WTC11 (cell line): ENCODE measurements at regions not wholly inside any gene's neighbourhood (a gene's known extent, or its start where the extent isn't known, plus 50 kb on each side); places are given as distances from the start of the nearest gene placed in this dataset.

Experiments used
- ATAC-seq: fragments of 200-7000 bp; cut with Tn5 transposase; 2 replicates; pipeline ENCODE4 v1.10.0; 2021; ENCODE audit warnings: mild to moderate bottlenecking, moderate library complexity
- CTCF ChIA-PET: fragments of 300-600 bp; sonication (Branson Sonifier 250); formaldehyde crosslinking; loops from one replicate; lab custom pipeline; 2021; ENCODE audit warnings: antibody characterized with exemption; lab: Charles Lee
- POLR2A ChIA-PET: fragments of 350-600 bp; sonication (Branson Sonifier 250); formaldehyde crosslinking; loops from one replicate; lab custom pipeline; 2021; ENCODE audit warnings: antibody characterized with exemption; lab: Charles Lee
- DNase-seq: peaks from one replicate; pipeline ENCODE4 v3.0.0; 2021; ENCODE audit warnings: low spot score
- H3K27ac Mint-ChIP-seq: 2 replicates; pipeline ENCODE4 v1.8.0; 2021; ENCODE audit warnings: mixed read lengths
- H3K27me3 Mint-ChIP-seq: 2 replicates; pipeline ENCODE4 v1.8.0; 2021; ENCODE audit warnings: low read depth, mild to moderate bottlenecking, moderate library complexity, mixed read lengths
- H3K36me3 Mint-ChIP-seq: 2 replicates; pipeline ENCODE4 v1.8.0; 2021; ENCODE audit warnings: mixed read lengths
- H3K4me1 Mint-ChIP-seq: 2 replicates; pipeline ENCODE4 v1.8.0; 2022; ENCODE audit warnings: mixed read lengths
- H3K4me3 Mint-ChIP-seq: 2 replicates; pipeline ENCODE4 v1.8.0; 2021; ENCODE audit warnings: mild to moderate bottlenecking, moderate library complexity, mixed read lengths
- H3K9me3 Mint-ChIP-seq: 2 replicates; pipeline ENCODE4 v1.8.0; 2021; ENCODE audit warnings: mixed read lengths
- AFF4 ChIP-seq: sonication (generic); formaldehyde crosslinking; IDR thresholded peaks from 2 replicates; pipeline ENCODE4 v1.8.1; 2023; ENCODE audit warnings: mild to moderate bottlenecking, missing genetic modification reagents, borderline replicate concordance
- ELF4 ChIP-seq: sonication (generic); formaldehyde crosslinking; IDR thresholded peaks from 2 replicates; pipeline ENCODE4 v1.8.1; 2022; ENCODE audit warnings: low read depth, mild to moderate bottlenecking, moderate library complexity, missing genetic modification reagents
- GTF2I ChIP-seq: fragments of 250-450 bp; sonication (Bioruptor Pico); conservative IDR thresholded peaks from 2 replicates; pipeline ENCODE4 v1.4.0; 2021; ENCODE audit warnings: mild to moderate bottlenecking
- JUN ChIP-seq: sonication (generic); formaldehyde crosslinking; IDR thresholded peaks from 2 replicates; pipeline ENCODE4 v1.8.0; 2023; ENCODE audit warnings: mild to moderate bottlenecking, missing genetic modification reagents
- MXD4 ChIP-seq: fragments of 250-450 bp; sonication (Bioruptor Pico); IDR thresholded peaks from 2 replicates; pipeline ENCODE4 v1.8.0; 2021; ENCODE audit warnings: mild to moderate bottlenecking, moderate library complexity, borderline replicate concordance
- PRDM15 ChIP-seq: sonication (generic); formaldehyde crosslinking; IDR thresholded peaks from 2 replicates; pipeline ENCODE4 v1.8.0; 2022; ENCODE audit warnings: missing genetic modification reagents
- RORB ChIP-seq: fragments of 250-450 bp; sonication (Bioruptor Pico); IDR thresholded peaks from 2 replicates; pipeline ENCODE4 v1.9.0; 2021; ENCODE audit warnings: mild to moderate bottlenecking
- TCF7 ChIP-seq: sonication (generic); formaldehyde crosslinking; IDR thresholded peaks from 2 replicates; pipeline ENCODE4 v1.8.0; 2022; ENCODE audit warnings: mild to moderate bottlenecking, low read depth, missing genetic modification reagents, moderate library complexity
- USF2 ChIP-seq: sonication (generic); formaldehyde crosslinking; IDR thresholded peaks from 2 replicates; pipeline ENCODE4 v1.8.1; 2023; ENCODE audit warnings: mild to moderate bottlenecking, missing genetic modification reagents, moderate library complexity
- ZBTB43 ChIP-seq: sonication (generic); formaldehyde crosslinking; IDR thresholded peaks from 2 replicates; pipeline ENCODE4 v1.8.1; 2023; ENCODE audit warnings: mild to moderate bottlenecking, missing genetic modification reagents
- ZNF423 ChIP-seq: fragments of 250-450 bp; sonication (Bioruptor Pico); IDR thresholded peaks from 2 replicates; pipeline ENCODE4 v2.1.2; 2022; ENCODE audit warnings: mild to moderate bottlenecking, moderate library complexity

GRCh38 chr3:185988080-185988815 is 50.4 kb upstream of the TRA2B start:
- no peaks in the 10 kb centered on the region for H3K9me3 Mint-ChIP-seq
- H3K4me1 Mint-ChIP-seq, result peaks cover 3% of the 10 kb centered on the region; the same call in 1 of the 2 replicates
- POLR2A ChIA-PET, result no interaction called here
- peak; percentile 38 for ATAC-seq
- H3K36me3 Mint-ChIP-seq, result no peaks in the 10 kb centered on the region
- H3K4me3 Mint-ChIP-seq, result no peak overlapping the region
- no peak overlapping the region for H3K27ac Mint-ChIP-seq
- TF ChIP-seq USF2 (no peak), ZNF423 (CRISPR knock-in tag) (no peak), AFF4 (CRISPR knock-in tag) (no peak), ELF4 (CRISPR knock-in tag) (no peak), JUN (CRISPR knock-in tag) (no peak), RORB (CRISPR knock-in tag) (no peak), TCF7 (CRISPR knock-in tag) (no peak), GTF2I (no peak), PRDM15 (no peak), MXD4 (no peak), ZBTB43 (CRISPR knock-in tag) (no peak)
- TF ChIP-seq, all 79 proteins: peak for 0
- CTCF ChIA-PET, result interaction anchor here (0.8 to 4.2 kb wide), 14 partner anchors 11 to 582 kb away, joined by 3 to 31 read pairs (median 6); partner anchors contain the start of gene DNAJB11
- peaks cover 8% of the 10 kb centered on the region; the same call in 1 of the 2 replicates for H3K27me3 Mint-ChIP-seq
- no peak for DNase-seq
